Karpas-422 (cell line): ENCODE measurements at regions not wholly inside any gene's neighbourhood (a gene's known extent, or its start where the extent isn't known, plus 50 kb on each side); places are given as distances from the start of the nearest gene placed in this dataset.

Source experiments
- DNase-seq: peaks from one replicate; pipeline ENCODE4 v3.0.0-alpha.2; 2015
- H2AFZ ChIP-seq: fragments of 200-600 bp; sonication (generic); 2 replicates; pipeline ENCODE4 v1.6.1; 2014; ENCODE audit warnings: antibody characterized with exemption, low read length, mixed read lengths
- H3K27ac ChIP-seq: fragments of 200-600 bp; sonication (generic); 2 replicates; pipeline ENCODE4 v1.5.1; 2014; ENCODE audit warnings: mild to moderate bottlenecking, low read length, moderate library complexity
- H3K27me3 ChIP-seq: fragments of 200-600 bp; sonication (generic); 2 replicates; pipeline ENCODE4 v1.6.1; 2014; ENCODE audit warnings: low read length, mixed read lengths
- H3K36me3 ChIP-seq: fragments of 200-600 bp; sonication (generic); 2 replicates; pipeline ENCODE4 v1.6.1; 2014; ENCODE audit warnings: low read length, mixed read lengths; ENCODE audit not compliant: insufficient read depth
- H3K4me1 ChIP-seq: fragments of 200-600 bp; sonication (generic); 2 replicates; pipeline ENCODE4 v1.6.1; 2014; ENCODE audit warnings: mild to moderate bottlenecking, low read length, mixed read lengths
- H3K4me2 ChIP-seq: fragments of 200-600 bp; sonication (generic); 2 replicates; pipeline ENCODE4 v1.6.1; 2014; ENCODE audit warnings: low read length, low read depth, mild to moderate bottlenecking; ENCODE audit not compliant: poor library complexity, severe bottlenecking
- H3K4me3 ChIP-seq: fragments of 200-600 bp; sonication (generic); 2 replicates; pipeline ENCODE4 v1.5.1; 2014; ENCODE audit warnings: mild to moderate bottlenecking, antibody characterized with exemption, low read length, mixed read lengths
- H3K79me2 ChIP-seq: fragments of 200-600 bp; sonication (generic); 2 replicates; pipeline ENCODE4 v1.6.1; 2014; ENCODE audit warnings: mild to moderate bottlenecking, low read length, mixed read lengths
- H3K9ac ChIP-seq: fragments of 200-600 bp; sonication (generic); 2 replicates; pipeline ENCODE4 v1.6.0; 2014; ENCODE audit warnings: low read length
- H3K9me2 ChIP-seq: fragments of 200-600 bp; sonication (generic), shearing (Covaris generic); replicated peaks from 2 replicates; pipeline ENCODE4 v1.6.0; 2014; ENCODE audit warnings: mild to moderate bottlenecking, low read length, moderate library complexity; ENCODE audit not compliant: insufficient read depth
- H3K9me3 ChIP-seq: fragments of 300-700, 200-600 bp; sonication (generic); 2 replicates; pipeline ENCODE4 v1.6.1; 2014; ENCODE audit warnings: low read length, mixed read lengths
- H4K20me1 ChIP-seq: fragments of 200-600 bp; sonication (generic); 2 replicates; pipeline ENCODE4 v1.6.1; 2014; ENCODE audit warnings: mild to moderate bottlenecking, antibody characterized with exemption, low read length, low read depth; ENCODE audit not compliant: insufficient read depth

DNA sequence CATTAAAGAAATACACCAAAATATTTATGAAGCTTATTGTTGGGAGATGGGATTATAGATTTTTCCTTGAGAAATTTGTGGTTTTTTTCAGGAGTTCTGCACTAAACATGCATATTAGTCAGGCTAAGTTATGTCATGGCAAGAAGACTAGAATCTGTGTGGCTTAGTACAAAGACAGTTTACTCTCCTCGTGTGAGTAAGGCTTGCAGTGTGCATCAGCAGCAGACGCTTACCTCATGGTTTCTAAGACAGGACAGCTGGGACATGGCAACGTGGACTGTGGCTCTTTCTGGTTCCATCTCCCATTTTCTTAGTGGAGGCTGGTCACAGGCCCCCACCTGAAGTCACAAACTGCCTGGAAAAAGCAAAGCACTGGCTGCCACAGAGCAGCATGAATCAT lies 429.6 kb upstream of the VSTM2A start:
- no peaks in the 10 kb centered on the region for H3K27me3 ChIP-seq
- no peaks in the 10 kb centered on the region for H3K9me2 ChIP-seq
- peaks cover 17% of the 10 kb centered on the region for H3K9me3 ChIP-seq
- H3K36me3 ChIP-seq, result no peaks in the 10 kb centered on the region
- no peaks in the 10 kb centered on the region for H3K4me1 ChIP-seq
- H2AFZ ChIP-seq, result no peak overlapping the region
- H4K20me1 ChIP-seq, result no peaks in the 10 kb centered on the region
- no peak overlapping the region for H3K4me3 ChIP-seq
- H3K4me2 ChIP-seq, result no peak overlapping the region
- DNase-seq, result no peak
- H3K9ac ChIP-seq, result no peak overlapping the region
- no peak overlapping the region for H3K27ac ChIP-seq
- no peaks in the 10 kb centered on the region for H3K79me2 ChIP-seq

DNA sequence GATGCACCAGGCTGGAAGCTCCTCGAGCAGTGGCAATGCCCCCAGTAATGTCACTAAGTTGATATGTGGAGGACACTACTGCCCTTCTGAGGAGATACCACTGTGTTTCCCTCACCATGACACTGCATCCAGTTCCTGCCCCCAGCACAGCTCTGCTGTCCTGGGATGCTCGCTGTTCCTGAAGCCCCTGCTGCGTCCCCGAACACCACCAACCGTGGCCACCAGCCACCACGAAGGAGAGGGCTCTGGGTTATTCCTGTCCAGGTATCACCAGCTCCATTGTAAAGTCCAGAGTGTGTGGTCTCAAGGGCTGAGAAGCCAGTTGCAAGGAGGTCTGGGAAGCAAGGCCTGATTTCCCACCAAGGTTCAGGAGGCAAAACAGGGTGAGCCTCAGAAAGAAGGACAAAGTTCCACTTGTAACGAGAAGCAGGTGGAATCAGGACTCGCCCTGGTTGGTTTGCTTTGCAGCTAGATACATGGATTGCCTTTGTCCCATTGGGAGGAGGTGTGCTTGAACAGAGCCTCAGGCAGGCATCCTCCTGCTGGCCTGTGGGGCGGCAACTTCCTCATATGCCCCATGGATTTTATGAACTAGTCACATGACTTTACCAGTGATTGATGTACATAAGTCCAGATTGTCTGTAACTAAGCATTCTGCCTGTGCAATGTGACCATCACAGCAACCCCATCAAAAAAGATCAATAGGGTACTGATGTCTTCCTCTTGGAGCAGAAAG lies 427.0 kb upstream of the VSTM2A start:
- Histone ChIP-seq H3K9me3 (peaks cover 17% of the 10 kb centered on the region), H3K4me3 (no peak overlapping the region), H3K4me1 (no peaks in the 10 kb centered on the region), H3K4me2 (no peak overlapping the region), H4K20me1 (no peaks in the 10 kb centered on the region), H3K79me2 (no peaks in the 10 kb centered on the region), H2AFZ (no peak overlapping the region), H3K36me3 (no peaks in the 10 kb centered on the region), H3K9ac (no peak overlapping the region), H3K9me2 (no peaks in the 10 kb centered on the region), H3K27me3 (no peaks in the 10 kb centered on the region), H3K27ac (no peak overlapping the region)
- DNase-seq, result no peak

DNA sequence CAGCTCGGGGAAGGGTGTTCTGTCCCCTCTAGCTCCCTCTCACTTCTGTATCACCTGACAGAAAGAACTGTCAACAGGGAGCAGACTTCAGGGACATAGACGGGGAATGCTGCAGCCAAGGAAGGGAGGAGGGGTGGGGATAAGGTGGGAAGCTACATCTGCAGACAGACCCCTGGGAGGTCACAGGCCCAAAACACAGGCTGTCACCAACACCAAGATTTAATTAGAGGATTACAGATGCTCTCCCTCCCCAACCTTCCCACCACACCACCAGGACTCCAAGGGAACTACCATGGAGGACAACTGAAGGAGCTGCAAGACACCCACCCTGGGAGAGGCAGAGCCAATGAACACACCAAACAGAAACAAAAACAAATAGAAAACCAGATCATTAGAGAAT lies 425.2 kb upstream of the VSTM2A start:
- H3K27ac ChIP-seq, result no peak overlapping the region
- H3K9me3 ChIP-seq, result peaks cover 23% of the 10 kb centered on the region
- no peaks in the 10 kb centered on the region for H3K79me2 ChIP-seq
- no peaks in the 10 kb centered on the region for H4K20me1 ChIP-seq
- H3K27me3 ChIP-seq, result no peaks in the 10 kb centered on the region
- H3K9ac ChIP-seq, result no peak overlapping the region
- H2AFZ ChIP-seq, result no peak overlapping the region
- no peaks in the 10 kb centered on the region for H3K4me1 ChIP-seq
- H3K9me2 ChIP-seq, result no peaks in the 10 kb centered on the region
- no peak for DNase-seq
- H3K36me3 ChIP-seq, result no peaks in the 10 kb centered on the region
- no peak overlapping the region for H3K4me2 ChIP-seq
- H3K4me3 ChIP-seq, result no peak overlapping the region

DNA sequence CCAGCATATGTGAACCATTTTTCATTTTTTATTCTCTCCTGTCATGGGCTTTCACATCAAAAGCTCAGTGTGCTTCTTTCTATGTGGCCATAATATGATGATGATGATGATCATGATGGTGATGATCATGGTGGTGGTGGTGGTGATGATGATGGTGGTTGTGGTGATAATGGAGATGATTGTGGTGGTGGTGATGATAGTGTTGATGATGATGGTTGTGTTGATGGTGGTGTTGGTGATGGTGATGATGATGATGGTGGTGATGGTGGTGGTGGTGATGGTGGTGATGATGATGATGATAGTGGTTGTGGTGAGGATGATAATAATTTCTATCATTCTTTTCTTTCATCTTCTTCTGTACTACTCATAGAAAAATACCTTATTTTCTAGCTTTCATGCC lies 413.1 kb upstream of the VSTM2A start:
- Histone ChIP-seq H3K4me2 (no peak overlapping the region), H3K79me2 (no peaks in the 10 kb centered on the region), H3K27ac (no peak overlapping the region), H3K9me2 (no peaks in the 10 kb centered on the region; the same call in 1 of the 2 replicates), H3K27me3 (no peaks in the 10 kb centered on the region), H2AFZ (no peak overlapping the region), H3K4me1 (no peaks in the 10 kb centered on the region), H4K20me1 (no peaks in the 10 kb centered on the region), H3K9me3 (peaks cover 11% of the 10 kb centered on the region), H3K4me3 (no peak overlapping the region), H3K36me3 (no peaks in the 10 kb centered on the region), H3K9ac (no peak overlapping the region)
- no peak for DNase-seq

DNA sequence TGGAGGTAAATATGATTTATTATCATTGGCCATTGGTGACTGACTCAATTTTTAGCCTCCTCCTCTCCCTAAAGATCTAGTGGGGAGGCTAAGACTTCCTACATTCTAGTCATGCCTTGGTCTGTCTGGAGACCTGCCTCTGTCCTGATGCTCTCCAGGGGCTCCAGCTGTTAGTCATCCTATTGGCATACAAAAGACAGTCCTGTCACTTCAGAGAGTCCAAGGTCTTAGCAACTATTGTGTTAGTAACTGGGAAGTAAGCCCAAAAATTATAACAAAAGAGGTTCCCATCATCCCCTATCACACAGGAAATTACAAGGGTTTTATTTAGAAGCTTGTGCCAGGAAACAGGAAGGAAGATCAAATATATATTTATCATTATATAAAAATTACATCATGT lies 400.6 kb upstream of the VSTM2A start:
- DNase-seq, result no peak
- Histone ChIP-seq H3K36me3 (no peaks in the 10 kb centered on the region), H4K20me1 (no peaks in the 10 kb centered on the region), H3K79me2 (no peaks in the 10 kb centered on the region), H3K27ac (no peak overlapping the region), H3K27me3 (no peaks in the 10 kb centered on the region), H3K4me2 (no peak overlapping the region), H3K4me3 (no peak overlapping the region), H3K9me3 (peaks cover 15% of the 10 kb centered on the region), H3K9me2 (no peaks in the 10 kb centered on the region), H2AFZ (no peak overlapping the region), H3K9ac (no peak overlapping the region), H3K4me1 (no peaks in the 10 kb centered on the region)

GRCh38 chr7:54145716-54146115 lies 396.5 kb upstream of the VSTM2A start:
- DNase-seq, result no peak
- Histone ChIP-seq H3K27me3 (no peaks in the 10 kb centered on the region), H3K4me1 (no peaks in the 10 kb centered on the region), H3K27ac (no peak overlapping the region), H3K9ac (no peak overlapping the region), H3K9me2 (no peaks in the 10 kb centered on the region), H3K4me2 (no peak overlapping the region), H3K79me2 (no peaks in the 10 kb centered on the region), H3K36me3 (no peaks in the 10 kb centered on the region), H3K4me3 (no peak overlapping the region), H2AFZ (no peak overlapping the region), H4K20me1 (no peaks in the 10 kb centered on the region), H3K9me3 (peaks cover 17% of the 10 kb centered on the region)

DNA sequence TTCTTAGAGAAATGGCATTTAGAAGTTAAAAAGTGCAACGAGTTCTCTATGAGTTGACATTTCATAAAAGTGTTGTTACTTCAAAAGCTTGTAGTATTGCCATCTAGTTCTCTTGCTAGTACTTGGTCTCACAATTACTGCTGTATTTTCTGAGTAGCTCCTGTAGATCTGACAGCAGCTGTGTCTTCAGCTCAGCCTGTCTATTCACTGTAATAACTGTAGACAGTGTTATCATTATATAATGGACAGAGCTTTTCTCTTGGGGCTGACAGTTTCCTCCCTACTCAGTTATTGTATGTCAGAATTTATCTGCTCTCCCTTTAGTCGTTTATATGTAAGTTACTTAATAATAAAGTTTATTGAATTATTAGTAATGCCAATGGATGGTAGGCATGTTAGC lies 388.7 kb upstream of the VSTM2A start:
- H3K79me2 ChIP-seq, result no peaks in the 10 kb centered on the region
- no peaks in the 10 kb centered on the region for H3K9me2 ChIP-seq
- DNase-seq, result no peak

DNA sequence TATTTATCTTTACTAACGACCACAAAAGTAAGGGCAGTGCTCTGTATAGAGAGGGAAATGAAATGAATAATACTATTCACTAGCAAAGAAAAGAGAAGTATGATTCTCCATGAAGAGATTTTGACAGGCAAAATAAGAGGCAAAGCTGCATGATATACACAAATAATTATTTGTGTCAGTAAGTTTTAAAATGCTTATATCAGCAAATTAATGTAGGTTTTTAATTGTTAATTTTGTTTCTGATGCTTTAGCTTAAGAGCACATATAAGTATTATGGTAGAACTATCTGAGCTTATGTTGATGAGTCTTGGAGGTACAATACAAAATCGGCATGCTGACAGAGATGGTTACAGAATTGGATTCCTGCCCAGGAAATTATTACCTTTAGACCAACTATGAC lies 383.1 kb upstream of the VSTM2A start:
- Histone ChIP-seq H3K79me2 (no peaks in the 10 kb centered on the region), H3K4me2 (no peak overlapping the region), H3K4me3 (no peak overlapping the region), H3K9me3 (peaks cover 23% of the 10 kb centered on the region), H3K9ac (no peak overlapping the region), H2AFZ (no peak overlapping the region), H3K27me3 (no peaks in the 10 kb centered on the region), H3K4me1 (no peaks in the 10 kb centered on the region), H3K36me3 (no peaks in the 10 kb centered on the region), H4K20me1 (no peaks in the 10 kb centered on the region), H3K9me2 (no peaks in the 10 kb centered on the region), H3K27ac (no peak overlapping the region)
- DNase-seq, result no peak

More for the DNA sequence above, 388.7 kb upstream of the VSTM2A start:
- H3K9me3 ChIP-seq, result peaks cover 16% of the 10 kb centered on the region
- no peak overlapping the region for H3K9ac ChIP-seq
- H3K36me3 ChIP-seq, result no peaks in the 10 kb centered on the region
- no peak overlapping the region for H3K4me2 ChIP-seq
- no peaks in the 10 kb centered on the region for H3K4me1 ChIP-seq
- H3K4me3 ChIP-seq, result no peak overlapping the region
- no peak overlapping the region for H2AFZ ChIP-seq
- H4K20me1 ChIP-seq, result no peaks in the 10 kb centered on the region
- H3K27me3 ChIP-seq, result no peaks in the 10 kb centered on the region
- H3K27ac ChIP-seq, result no peak overlapping the region
